ENCODE measurements at regions not wholly inside any gene's neighbourhood (a gene's known extent, or its start where the extent isn't known, plus 50 kb on each side); places are given as distances from the start of the nearest gene placed in this dataset.
A peak's percentile ranks its signal among the peaks of the same experiment; 100 is the strongest.

DNA sequence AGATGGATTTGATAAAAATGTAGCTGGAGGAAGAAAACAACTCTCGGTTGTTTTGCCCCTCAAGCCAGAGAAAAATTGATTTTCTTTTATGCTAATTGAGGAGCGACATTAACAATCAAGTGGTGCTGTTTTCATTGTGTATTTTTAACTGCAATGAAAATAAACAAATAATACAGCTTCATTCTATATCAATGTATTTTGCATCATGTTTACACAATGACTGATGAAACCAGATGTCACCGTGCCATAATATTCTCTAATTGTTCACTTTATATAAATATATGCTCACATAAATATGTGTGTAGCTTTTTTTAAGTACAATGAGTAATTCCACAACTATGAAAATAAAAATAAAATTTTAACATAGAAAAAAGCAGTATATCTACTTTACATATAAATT, 139.0 kb upstream of the PRDM9 start:
- DNase-seq, result no peak

GRCh38 chr5:23367874-23368273, 139.5 kb upstream of the PRDM9 start:
- DNase-seq, result no peak

GRCh38 chr5:23353286-23353685, 154.1 kb upstream of the PRDM9 start:
- no peak for DNase-seq

DNA sequence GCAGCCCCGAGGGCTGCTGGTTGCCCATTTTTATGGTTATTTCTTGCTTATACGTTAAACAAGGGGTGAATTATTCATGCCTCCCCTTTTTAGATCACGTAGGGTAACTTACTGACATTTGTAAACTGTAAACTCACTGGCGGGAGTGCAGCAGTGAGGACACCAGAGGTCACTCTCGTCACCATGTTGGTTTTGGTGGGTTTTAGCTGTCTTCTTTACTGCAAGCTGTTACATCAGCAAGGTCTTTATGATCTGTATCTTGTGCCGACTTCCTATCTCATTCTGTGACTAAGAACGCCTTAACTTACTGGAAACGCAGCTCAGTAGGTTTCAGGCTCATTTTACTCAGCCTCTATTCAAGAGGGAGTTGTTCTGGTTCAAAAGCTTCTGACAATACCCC, 155.0 kb upstream of the PRDM9 start:
- no peak for DNase-seq

GRCh38 chr5:23343121-23343520, 164.3 kb upstream of the PRDM9 start:
- DNase-seq, result no peak

- no peak for DNase-seq
These were observed 174.7 kb upstream of the PRDM9 start for GRCh38 chr5:23332650-23333251.

DNA sequence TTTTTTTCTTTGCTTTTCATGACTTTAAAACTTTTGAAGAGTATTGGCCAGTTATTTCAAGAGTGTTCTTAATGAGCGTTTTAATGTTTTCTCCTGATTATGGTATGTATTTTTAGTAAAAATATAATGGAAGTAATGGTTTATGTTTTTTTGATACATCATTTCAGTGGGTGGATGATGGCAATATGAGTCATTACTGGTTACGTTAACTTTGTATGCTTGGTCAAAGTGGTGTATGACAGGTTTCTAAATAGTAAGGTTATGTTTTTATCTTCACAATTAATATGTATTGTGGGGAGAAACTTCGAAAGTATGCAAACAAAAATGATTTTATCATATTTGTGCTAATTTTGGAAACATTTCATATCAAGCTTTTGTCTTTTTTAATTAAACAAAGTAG, 176.7 kb upstream of the PRDM9 start:
- DNase-seq, result no peak

DNA sequence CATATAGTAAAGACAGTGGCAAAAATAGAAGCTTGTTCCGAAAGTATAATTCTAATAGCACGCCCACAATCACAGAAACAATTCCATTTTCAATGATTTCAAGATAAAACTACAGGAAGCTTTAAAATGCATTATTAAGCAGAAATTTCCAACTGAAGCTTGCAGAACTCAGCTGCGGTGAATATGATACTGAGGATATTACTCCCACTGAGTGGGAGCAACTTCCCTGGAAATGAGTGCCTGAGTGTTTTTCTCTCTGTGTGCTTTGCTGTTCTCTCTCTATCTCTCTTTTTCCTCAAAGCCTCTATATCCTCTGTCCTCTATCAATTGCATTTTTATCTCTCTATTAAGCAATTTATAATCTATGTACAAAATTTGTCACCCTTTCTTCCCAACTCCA, 187.5 kb upstream of the PRDM9 start:
- DNase-seq, result peak in 1 of 56 donors; percentile 5

DNA sequence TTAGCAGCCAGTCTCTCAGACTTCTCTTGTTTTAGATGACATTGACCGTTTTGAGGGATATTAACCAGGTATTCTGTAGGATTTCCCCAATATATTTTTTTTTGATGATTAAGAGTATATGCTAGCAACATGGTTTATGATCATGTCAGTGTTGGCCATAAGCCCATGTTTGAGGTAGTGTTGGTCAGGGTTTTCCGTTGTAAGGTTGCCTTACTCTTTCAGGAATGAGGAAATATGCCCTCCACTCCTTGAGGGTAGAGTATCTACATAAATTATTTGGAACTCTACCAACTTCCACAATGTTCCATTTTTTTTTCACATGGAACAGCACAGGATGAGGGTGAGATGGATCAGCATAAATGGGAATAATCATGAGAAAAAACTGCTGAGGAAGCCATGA, 188.4 kb upstream of the PRDM9 start:
- DNase-seq, result no peak

DNA sequence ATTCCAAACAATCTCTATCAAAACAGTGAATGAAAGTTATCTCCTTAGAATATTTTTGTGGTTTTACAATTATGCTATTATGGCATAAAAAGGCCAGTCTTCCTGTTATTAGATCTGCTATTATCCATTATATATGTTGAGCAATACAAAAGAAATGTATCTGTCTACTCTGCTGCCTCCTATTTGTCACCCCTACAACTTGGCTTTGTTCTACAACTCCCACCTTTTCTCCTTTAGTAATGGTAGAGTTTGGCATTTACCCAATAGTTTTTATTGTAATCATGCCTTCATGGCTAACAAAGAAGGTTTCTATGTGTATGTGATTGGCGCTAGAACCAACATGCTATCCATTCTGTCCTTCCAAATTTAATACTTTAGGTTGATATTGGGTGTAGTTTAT, 189.2 kb upstream of the PRDM9 start:
- DNase-seq, result no peak

DNA sequence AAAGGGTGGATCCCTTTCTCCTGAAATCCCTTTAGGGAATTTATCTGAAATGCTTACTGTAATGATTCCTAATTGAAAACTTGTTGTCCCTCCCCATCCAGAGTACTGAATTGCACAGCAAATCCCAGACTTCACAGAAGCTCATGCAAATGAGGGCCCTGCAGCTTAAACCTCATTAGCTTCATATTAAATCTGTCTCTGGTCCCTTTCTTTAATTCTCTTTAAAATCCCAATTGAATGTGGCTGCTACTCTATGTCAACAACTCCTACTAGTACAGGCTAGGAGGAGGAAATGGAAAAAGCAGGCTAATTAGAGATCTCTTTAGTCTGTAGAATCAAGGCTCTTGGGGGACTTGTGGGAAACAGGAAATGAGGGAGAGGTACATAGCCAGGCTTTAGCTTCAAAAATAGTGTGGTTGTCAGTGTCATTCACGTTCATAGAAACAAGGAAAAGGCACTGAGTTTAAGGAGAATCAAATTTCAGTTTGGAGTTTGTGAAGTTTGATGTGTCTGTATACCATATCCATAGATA, 191.3 kb upstream of the PRDM9 start:
- DNase-seq, result no peak

DNA sequence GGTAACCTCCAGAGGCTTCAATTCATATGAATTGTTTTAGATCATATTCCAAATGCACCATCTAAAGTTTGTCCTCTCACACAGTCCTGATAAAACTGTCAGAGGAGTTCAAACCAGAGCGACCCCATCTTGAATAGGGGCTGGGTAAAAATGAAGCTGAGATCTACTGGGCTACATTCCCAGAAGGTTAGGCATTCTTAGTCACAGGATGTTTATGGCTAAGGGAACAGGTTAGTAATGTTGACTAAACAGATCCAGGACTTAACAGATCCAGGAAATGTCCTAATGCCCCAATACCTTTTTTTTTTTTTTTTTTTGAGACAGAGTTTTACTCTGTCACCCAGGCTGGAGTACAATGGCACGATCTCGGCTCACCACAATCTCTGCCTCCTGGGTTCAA, 192.6 kb upstream of the PRDM9 start:
- DNase-seq, result no peak

DNA sequence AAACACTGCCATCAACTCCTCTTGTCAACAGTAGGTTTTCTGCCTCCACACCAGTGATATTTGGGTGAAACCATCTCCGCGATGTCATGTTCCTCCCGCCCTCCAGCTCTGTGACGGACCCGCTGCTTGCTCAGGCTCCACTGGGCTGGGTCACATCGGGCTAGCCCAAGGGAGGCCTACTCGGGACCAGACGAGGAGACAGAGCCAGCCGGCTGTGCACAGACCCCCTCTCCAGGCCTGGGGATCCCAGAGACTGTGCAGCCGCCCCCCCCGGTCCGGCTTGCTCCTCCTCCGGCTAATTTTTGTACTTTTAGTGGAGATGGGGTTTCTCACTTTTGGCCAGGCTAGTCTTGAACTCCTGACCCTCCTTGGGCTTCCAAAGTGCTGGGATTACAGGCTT, 202.4 kb upstream of the PRDM9 start:
- no peak for DNase-seq

DNA sequence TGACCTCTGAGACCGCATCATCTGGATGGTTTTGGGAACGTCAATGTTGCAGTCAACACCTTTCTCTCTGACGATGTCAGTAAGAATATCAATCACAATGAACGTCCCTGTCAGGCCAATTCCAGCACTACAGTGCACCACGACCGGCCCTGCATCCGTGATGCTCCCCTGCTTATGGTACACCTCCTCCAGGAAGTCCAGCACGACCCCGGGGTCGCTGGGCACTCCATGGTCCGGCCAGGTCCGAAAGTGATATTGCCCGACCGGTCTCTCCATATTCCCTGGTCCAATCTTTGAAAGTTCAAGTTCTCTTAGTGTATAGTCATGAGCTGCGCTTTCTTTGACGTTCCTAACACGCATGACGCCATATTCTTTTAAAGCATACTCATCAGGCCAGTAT, 203.6 kb upstream of the PRDM9 start:
- DNase-seq, result no peak

GRCh38 chr5:23303435-23303834, 204.0 kb upstream of the PRDM9 start:
- DNase-seq, result no peak

- no peak for DNase-seq
These were observed 205.0 kb upstream of the PRDM9 start for GRCh38 chr5:23302438-23302837.

DNA sequence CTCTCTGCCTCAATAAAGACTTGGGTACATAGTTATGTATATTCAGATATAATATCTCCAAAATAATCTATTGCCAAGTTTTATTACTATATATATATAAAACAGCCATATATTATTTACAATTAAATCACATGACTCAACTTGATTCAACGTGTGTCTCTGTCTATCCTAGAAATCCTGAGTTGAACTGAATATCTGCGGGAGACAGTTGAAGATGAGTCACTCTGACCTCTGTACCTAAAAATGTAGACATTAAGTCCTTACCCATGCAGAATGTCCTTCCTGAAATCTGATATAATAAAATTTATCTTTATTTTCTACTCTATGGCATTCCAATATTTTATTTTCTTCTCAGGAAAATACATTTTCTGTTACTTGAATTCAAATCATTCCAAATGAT, 218.2 kb upstream of the PRDM9 start:
- no peak for DNase-seq

- no peak for DNase-seq
These were observed 222.8 kb upstream of the PRDM9 start for GRCh38 chr5:23284656-23285055.

GRCh38 chr5:23274171-23274570, 233.2 kb upstream of the PRDM9 start:
- DNase-seq, result no peak

DNA sequence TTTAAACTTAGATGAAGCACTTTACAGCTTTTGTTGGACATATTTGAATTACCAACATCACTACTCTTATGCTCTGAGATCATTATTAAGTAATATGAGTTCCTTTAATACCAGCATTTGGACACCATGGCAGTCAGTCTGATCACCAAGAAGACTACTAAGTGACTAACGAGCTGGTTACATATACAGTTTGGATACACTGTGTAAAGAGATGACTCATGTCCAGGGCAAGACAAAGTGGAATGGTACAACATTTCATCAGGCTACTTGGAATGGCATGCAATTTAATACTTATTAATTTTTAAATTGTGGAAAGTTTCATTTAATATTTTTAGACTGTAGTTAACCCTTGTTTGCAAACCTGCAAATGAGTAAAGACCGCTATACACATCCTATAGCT, 237.4 kb upstream of the PRDM9 start:
- no peak for DNase-seq

DNA sequence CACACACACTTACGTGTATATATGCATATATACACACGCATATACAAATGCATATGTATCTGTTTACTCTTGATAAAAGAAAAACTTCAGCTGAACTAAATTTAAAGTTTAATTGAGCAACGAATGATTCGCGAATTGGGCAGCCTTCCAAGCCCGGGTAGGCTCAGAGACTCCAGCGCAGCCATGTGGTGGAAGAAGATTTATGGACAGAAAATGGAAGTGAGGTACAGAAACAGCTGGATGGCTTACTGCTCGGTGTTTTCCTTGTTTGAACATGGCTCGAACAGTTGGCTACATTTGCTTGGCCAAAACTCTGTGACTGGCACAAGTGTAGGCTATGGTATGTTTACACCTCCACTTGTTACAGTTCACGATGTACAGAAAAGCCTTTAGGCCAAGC, 239.3 kb upstream of the PRDM9 start:
- peak in 1 of 56 donors; percentile 0 for DNase-seq

GRCh38 chr5:23260621-23261020, 246.8 kb upstream of the PRDM9 start:
- DNase-seq, result no peak

- DNase-seq, result no peak
These were observed 249.8 kb upstream of the PRDM9 start for GRCh38 chr5:23257656-23258055.

DNA sequence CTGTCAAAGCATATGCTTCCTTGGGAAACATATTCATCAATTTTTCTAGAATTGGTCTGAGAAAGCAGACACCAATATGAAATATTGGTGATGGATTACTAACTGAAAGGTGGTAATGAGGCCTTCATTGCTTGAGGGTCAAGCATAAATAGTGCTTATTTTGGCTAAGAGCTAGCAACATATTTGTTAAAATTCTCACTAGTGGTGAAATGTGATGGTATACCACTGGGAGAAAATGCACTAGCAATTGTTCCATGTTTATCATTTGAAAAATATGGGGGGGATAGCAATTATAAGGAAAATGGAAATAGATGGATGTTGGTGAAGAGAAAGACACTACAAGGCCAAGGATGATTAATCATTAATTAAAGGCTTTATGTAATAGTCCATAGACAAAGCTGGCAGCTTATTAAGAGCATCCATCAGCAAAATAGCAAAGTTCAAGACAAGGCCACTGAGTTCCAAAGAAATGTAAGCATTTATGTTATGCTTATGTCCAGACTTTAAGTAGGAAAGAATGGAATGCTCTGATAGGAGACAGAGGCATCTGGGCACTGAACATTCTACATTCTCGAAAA, 253.7 kb upstream of the PRDM9 start:
- no peak for DNase-seq
